Mammary epithelial cell (primary cell): ENCODE measurements at regions not wholly inside any gene's neighbourhood (a gene's known extent, or its start where the extent isn't known, plus 50 kb on each side); places are given as distances from the start of the nearest gene placed in this dataset.

ENCODE experiments used
- CTCF ChIP-seq, 2 donors: IDR thresholded peaks in 1 of 2; conservative IDR thresholded peaks in 1 of 2; 2 replicates each; pipeline ENCODE4 v1.5.1; 2011 to 2012; ENCODE audit warnings: inconsistent platforms in 2 of 2, low read length in 2 of 2, mild to moderate bottlenecking in 2 of 2, control low read depth in 1 of 2, low read depth in 1 of 2; ENCODE audit not compliant: insufficient read depth in 1 of 2; ENCODE audit errors: extremely low read depth in 1 of 2
- EZH2 ChIP-seq: IDR thresholded peaks from 2 replicates; pipeline ENCODE4 v1.6.1; 2012; ENCODE audit warnings: low read length, inconsistent platforms, borderline replicate concordance

GRCh38 chr3:59149166-59149565, 99.3 kb upstream of the CFAP20DC start:
- no peak for TF ChIP-seq CTCF (conservative IDR thresholded peaks at IDR 0.05 in 1 of 2, IDR thresholded peaks at IDR 0.05 in 1 of 2; ENCODE audit: extremely low read depth in 1 of 2, insufficient read depth in 1 of 2, low read depth in 1 of 2, low read length in 2 of 2)
- no peak for TF ChIP-seq EZH2
